ENCODE measurements at regions not wholly inside any gene's neighbourhood (a gene's known extent, or its start where the extent isn't known, plus 50 kb on each side); places are given as distances from the start of the nearest gene placed in this dataset.

DNA sequence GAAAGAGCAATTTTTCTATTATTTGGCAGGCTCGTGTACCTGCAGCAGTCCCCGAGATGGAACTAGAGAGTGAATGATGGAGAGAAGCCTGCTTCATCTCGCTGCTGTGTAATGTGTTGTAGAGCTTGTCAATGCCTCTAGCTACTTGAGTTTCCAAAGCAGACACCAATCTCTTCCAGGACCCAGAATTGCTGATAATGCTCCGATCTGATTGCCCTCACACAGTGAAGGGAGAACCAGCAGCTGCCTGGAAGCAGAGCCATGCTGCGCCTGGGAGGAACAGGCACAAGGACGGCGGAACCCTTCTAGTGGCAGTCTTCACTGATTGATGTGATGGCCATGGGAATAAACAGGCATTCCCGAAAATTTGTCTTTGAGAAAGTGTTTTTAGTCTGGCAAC lies 288.0 kb downstream of the ICE1 start:
- no peak for TF ChIP-seq EP300 (IDR thresholded peaks at IDR 0.05)
- TF ChIP-seq POLR2AphosphoS5 (IDR thresholded peaks at IDR 0.05), result no peak
- TF ChIP-seq POLR2A (IDR thresholded peaks at IDR 0.05), result no peak
- TF ChIP-seq, protein P1, sequence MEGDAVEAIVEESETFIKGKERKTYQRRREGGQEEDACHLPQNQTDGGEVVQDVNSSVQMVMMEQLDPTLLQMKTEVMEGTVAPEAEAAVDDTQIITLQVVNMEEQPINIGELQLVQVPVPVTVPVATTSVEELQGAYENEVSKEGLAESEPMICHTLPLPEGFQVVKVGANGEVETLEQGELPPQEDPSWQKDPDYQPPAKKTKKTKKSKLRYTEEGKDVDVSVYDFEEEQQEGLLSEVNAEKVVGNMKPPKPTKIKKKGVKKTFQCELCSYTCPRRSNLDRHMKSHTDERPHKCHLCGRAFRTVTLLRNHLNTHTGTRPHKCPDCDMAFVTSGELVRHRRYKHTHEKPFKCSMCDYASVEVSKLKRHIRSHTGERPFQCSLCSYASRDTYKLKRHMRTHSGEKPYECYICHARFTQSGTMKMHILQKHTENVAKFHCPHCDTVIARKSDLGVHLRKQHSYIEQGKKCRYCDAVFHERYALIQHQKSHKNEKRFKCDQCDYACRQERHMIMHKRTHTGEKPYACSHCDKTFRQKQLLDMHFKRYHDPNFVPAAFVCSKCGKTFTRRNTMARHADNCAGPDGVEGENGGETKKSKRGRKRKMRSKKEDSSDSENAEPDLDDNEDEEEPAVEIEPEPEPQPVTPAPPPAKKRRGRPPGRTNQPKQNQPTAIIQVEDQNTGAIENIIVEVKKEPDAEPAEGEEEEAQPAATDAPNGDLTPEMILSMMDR (IDR thresholded peaks at IDR 0.05), result no peak
- Histone ChIP-seq H3K4me3 (no peak overlapping the region), H3K27ac (no peak overlapping the region), H3K36me3 (no peaks in the 10 kb centered on the region), H3K9me3 (no peaks in the 10 kb centered on the region), H3K4me1 (peaks cover 0 to 6% (median 0%) of the 10 kb centered on the region in 3 donors), H3K27me3 (no peaks in the 10 kb centered on the region)
- ATAC-seq, result no peak
- WGBS, 2 donors (ENCODE audit: low coverage in 1 of 2), result 55 to 76% methylated on average over 3 to 7 of the region's 8 CpGs

GRCh38 chr5:5708367-5708919 lies 286.0 kb downstream of the ICE1 start:
- WGBS, 2 donors (ENCODE audit: low coverage in 1 of 2), result 90 to 97% methylated on average over 6 to 7 of the region's 7 CpGs
- TF ChIP-seq, protein P1 (IDR thresholded peaks at IDR 0.05), result no peak
- TF ChIP-seq EP300 (IDR thresholded peaks at IDR 0.05) (no peak), POLR2AphosphoS5 (IDR thresholded peaks at IDR 0.05) (no peak), POLR2A (IDR thresholded peaks at IDR 0.05) (no peak)
- Histone ChIP-seq H3K36me3 (no peaks in the 10 kb centered on the region), H3K9me3 (no peaks in the 10 kb centered on the region), H3K27ac (no peak overlapping the region), H3K4me3 (no peak overlapping the region), H3K27me3 (no peaks in the 10 kb centered on the region), H3K4me1 (peaks cover 0 to 6% (median 0%) of the 10 kb centered on the region in 3 donors)
- ATAC-seq, result no peak

GRCh38 chr5:5705010-5705409 lies 282.5 kb downstream of the ICE1 start:
- Histone ChIP-seq H3K4me1 (no peaks in the 10 kb centered on the region), H3K27me3 (no peaks in the 10 kb centered on the region), H3K9me3 (no peaks in the 10 kb centered on the region), H3K4me3 (no peak overlapping the region), H3K36me3 (no peaks in the 10 kb centered on the region), H3K27ac (no peak overlapping the region)
- TF ChIP-seq EP300 (IDR thresholded peaks at IDR 0.05), result no peak
- no peak for TF ChIP-seq POLR2AphosphoS5 (IDR thresholded peaks at IDR 0.05)
- TF ChIP-seq POLR2A (IDR thresholded peaks at IDR 0.05), result no peak
- TF ChIP-seq, protein P1 (IDR thresholded peaks at IDR 0.05), result no peak
- 62 to 66% methylated on average over 3 to 9 of the region's 9 CpGs for WGBS, 2 donors (ENCODE audit: low coverage in 1 of 2)
- ATAC-seq, result no peak

DNA sequence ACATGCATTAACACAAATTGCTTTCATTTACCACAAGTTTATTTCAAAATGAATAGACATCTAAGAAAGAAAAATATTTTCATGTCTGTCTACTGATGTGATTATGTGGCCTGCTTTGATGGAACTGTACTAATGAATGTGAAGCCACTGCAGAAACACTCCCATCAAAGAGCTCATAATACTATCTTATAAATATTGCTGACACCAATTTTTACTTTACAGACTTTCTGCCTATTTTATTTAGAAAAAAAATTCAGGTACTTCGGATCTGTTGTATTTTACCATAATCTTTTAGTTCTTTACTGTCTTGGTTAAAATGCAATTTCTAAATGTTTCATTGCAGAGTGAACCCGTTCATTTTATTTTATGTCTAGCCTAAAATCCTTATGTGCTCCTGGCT lies 281.9 kb downstream of the ICE1 start:
- Histone ChIP-seq H3K4me3 (no peak overlapping the region), H3K27me3 (no peaks in the 10 kb centered on the region), H3K27ac (no peak overlapping the region), H3K36me3 (no peaks in the 10 kb centered on the region), H3K4me1 (no peaks in the 10 kb centered on the region), H3K9me3 (no peaks in the 10 kb centered on the region)
- WGBS, 2 donors (ENCODE audit: low coverage in 1 of 2), result 73 to 76% methylated on average over 2 of the region's 2 CpGs
- ATAC-seq, result no peak
- TF ChIP-seq POLR2AphosphoS5 (IDR thresholded peaks at IDR 0.05) (no peak), EP300 (IDR thresholded peaks at IDR 0.05) (no peak), POLR2A (IDR thresholded peaks at IDR 0.05) (no peak)
- TF ChIP-seq, protein P1 (IDR thresholded peaks at IDR 0.05), result no peak

DNA sequence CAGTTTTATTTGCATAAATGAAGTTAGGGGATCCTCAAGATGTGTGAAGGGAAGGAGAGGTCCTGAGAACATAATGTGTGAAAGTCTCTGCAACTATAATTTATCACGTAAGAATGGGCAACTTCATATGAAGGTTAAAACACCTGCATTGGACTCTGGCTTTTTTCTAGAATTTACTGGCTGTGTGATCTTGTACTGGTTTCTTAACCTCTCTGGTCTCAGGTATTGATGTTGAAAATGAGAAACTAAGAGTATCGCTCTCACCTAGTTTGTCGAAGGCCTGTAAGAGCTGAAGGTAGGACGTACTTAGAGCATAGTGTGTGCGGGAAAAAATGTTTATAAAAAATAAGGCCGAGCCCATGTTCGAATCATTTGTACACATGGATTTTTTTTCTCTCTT lies 280.5 kb downstream of the ICE1 start:
- 88 to 91% methylated on average over 5 to 7 of the region's 7 CpGs for WGBS, 2 donors (ENCODE audit: low coverage in 1 of 2)
- no peak overlapping the region for H3K27ac ChIP-seq
- H3K4me3 ChIP-seq, result no peak overlapping the region
- H3K4me1 ChIP-seq, result no peaks in the 10 kb centered on the region
- no peaks in the 10 kb centered on the region for H3K27me3 ChIP-seq
- no peaks in the 10 kb centered on the region for H3K9me3 ChIP-seq
- no peak for ATAC-seq
- H3K36me3 ChIP-seq, result no peaks in the 10 kb centered on the region
- no peak for TF ChIP-seq EP300 (IDR thresholded peaks at IDR 0.05)
- TF ChIP-seq POLR2AphosphoS5 (IDR thresholded peaks at IDR 0.05), result no peak
- TF ChIP-seq POLR2A (IDR thresholded peaks at IDR 0.05), result no peak
- TF ChIP-seq, protein P1 (IDR thresholded peaks at IDR 0.05), result no peak

Data from gastroesophageal sphincter (tissue), 4 donors.